ENCODE measurements at regions not wholly inside any gene's neighbourhood (a gene's known extent, or its start where the extent isn't known, plus 50 kb on each side); places are given as distances from the start of the nearest gene placed in this dataset.
"Not testable (repeated sequence)": the region's sequence is repeated elsewhere in the genome, so short reads cannot be mapped to it uniquely, and the experiment has no call there.

- Mint-ChIP-seq H3K4me3 (no peak overlapping the region), H3K4me1 (no peaks in the 10 kb centered on the region), H3K27ac (no peak overlapping the region), H3K27me3 (ENCODE audit: low read depth in 2 of 2) (no peaks in the 10 kb centered on the region), H3K9me3 (peaks cover 8% of the 10 kb centered on the region in 2 donors), H3K36me3 (no peaks in the 10 kb centered on the region)
- Histone ChIP-seq H3K36me3 (ENCODE audit: control insufficient read depth, insufficient read depth, low read length) (no peaks in the 10 kb centered on the region), H3K9me3 (ENCODE audit: control insufficient read depth, insufficient read depth, low read length) (no peaks in the 10 kb centered on the region), H3K4me1 (ENCODE audit: control insufficient read depth, insufficient read depth, low read length) (no peaks in the 10 kb centered on the region), H3K4me3 (ENCODE audit: low read length) (no peak overlapping the region), H3K27me3 (ENCODE audit: control insufficient read depth, insufficient read depth, low read length) (no peaks in the 10 kb centered on the region), H3K27ac (ENCODE audit: low read length) (no peak overlapping the region)
- 90% methylated on average over 2 of the region's 2 CpGs for WGBS (ENCODE audit: insufficient coverage)
- no peak for ATAC-seq
- intact Hi-C loops (cut with micrococcal nuclease) = no loop called here
- DNase-seq = no peak
- TF ChIP-seq, protein P1, sequence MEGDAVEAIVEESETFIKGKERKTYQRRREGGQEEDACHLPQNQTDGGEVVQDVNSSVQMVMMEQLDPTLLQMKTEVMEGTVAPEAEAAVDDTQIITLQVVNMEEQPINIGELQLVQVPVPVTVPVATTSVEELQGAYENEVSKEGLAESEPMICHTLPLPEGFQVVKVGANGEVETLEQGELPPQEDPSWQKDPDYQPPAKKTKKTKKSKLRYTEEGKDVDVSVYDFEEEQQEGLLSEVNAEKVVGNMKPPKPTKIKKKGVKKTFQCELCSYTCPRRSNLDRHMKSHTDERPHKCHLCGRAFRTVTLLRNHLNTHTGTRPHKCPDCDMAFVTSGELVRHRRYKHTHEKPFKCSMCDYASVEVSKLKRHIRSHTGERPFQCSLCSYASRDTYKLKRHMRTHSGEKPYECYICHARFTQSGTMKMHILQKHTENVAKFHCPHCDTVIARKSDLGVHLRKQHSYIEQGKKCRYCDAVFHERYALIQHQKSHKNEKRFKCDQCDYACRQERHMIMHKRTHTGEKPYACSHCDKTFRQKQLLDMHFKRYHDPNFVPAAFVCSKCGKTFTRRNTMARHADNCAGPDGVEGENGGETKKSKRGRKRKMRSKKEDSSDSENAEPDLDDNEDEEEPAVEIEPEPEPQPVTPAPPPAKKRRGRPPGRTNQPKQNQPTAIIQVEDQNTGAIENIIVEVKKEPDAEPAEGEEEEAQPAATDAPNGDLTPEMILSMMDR (IDR thresholded peaks at IDR 0.05) = no peak
Observed at GRCh38 chr5:92674321-92674720, 906.7 kb downstream of the NR2F1-AS1 start.

GRCh38 chr5:92665506-92665905 is 915.5 kb downstream of the NR2F1-AS1 start:
- TF ChIP-seq, protein P1 (IDR thresholded peaks at IDR 0.05) = no peak
- no peak overlapping the region for H3K4me3 ChIP-seq (ENCODE audit: low read length)
- peaks cover 18 to 19% of the 10 kb centered on the region in 2 donors for H3K9me3 Mint-ChIP-seq
- H3K4me3 Mint-ChIP-seq = no peak overlapping the region
- DNase-seq = no peak
- ATAC-seq = no peak
- WGBS (ENCODE audit: insufficient coverage) = 90% methylated on average over 1 of the region's 1 CpG
- H3K36me3 Mint-ChIP-seq = no peaks in the 10 kb centered on the region
- H3K9me3 ChIP-seq (ENCODE audit: control insufficient read depth, insufficient read depth, low read length) = no peaks in the 10 kb centered on the region
- no peak overlapping the region for H3K27ac Mint-ChIP-seq
- H3K27me3 Mint-ChIP-seq (ENCODE audit: low read depth in 2 of 2) = no peaks in the 10 kb centered on the region
- H3K27ac ChIP-seq (ENCODE audit: low read length) = no peak overlapping the region
- H3K36me3 ChIP-seq (ENCODE audit: control insufficient read depth, insufficient read depth, low read length) = no peaks in the 10 kb centered on the region
- H3K4me1 ChIP-seq (ENCODE audit: control insufficient read depth, insufficient read depth, low read length) = no peaks in the 10 kb centered on the region
- intact Hi-C loops (cut with micrococcal nuclease) = no loop called here
- H3K27me3 ChIP-seq (ENCODE audit: control insufficient read depth, insufficient read depth, low read length) = no peaks in the 10 kb centered on the region
- no peaks in the 10 kb centered on the region for H3K4me1 Mint-ChIP-seq

DNA sequence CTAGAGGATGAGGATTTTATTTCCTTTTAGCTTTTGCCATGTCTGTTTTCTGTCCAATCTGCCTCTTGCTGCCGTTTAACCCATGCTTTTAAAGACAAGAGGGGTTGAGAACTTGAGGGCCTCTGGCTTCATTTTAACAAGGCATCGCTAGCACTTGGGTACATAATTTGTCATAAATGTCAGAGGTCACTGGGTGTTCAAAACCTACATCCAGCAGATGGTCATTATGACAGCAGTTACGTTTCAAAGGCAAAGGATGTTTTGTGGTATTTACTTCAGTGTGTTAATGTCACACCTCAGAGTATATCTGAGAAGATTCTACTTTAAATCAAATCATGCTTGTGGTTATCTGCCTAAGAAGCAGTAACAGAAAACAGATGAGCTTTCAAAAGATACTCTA is 918.3 kb downstream of the NR2F1-AS1 start:
- Histone ChIP-seq H3K4me3 (ENCODE audit: low read length) (no peak overlapping the region), H3K27me3 (ENCODE audit: control insufficient read depth, insufficient read depth, low read length) (no peaks in the 10 kb centered on the region), H3K27ac (ENCODE audit: low read length) (no peak overlapping the region), H3K36me3 (ENCODE audit: control insufficient read depth, insufficient read depth, low read length) (no peaks in the 10 kb centered on the region), H3K4me1 (ENCODE audit: control insufficient read depth, insufficient read depth, low read length) (no peaks in the 10 kb centered on the region), H3K9me3 (ENCODE audit: control insufficient read depth, insufficient read depth, low read length) (no peaks in the 10 kb centered on the region)
- ATAC-seq = no peak
- no peaks in the 10 kb centered on the region for H3K27me3 Mint-ChIP-seq (ENCODE audit: low read depth in 2 of 2)
- peaks cover 5% of the 10 kb centered on the region for H3K36me3 Mint-ChIP-seq
- H3K27ac Mint-ChIP-seq = no peak overlapping the region
- no peak for DNase-seq
- peaks cover 25 to 26% of the 10 kb centered on the region in 2 donors for H3K9me3 Mint-ChIP-seq
- no peaks in the 10 kb centered on the region for H3K4me1 Mint-ChIP-seq
- intact Hi-C loops (cut with micrococcal nuclease) = no loop called here
- WGBS (ENCODE audit: insufficient coverage) = 69% methylated on average over 2 of the region's 3 CpGs
- H3K4me3 Mint-ChIP-seq = no peak overlapping the region
- TF ChIP-seq, protein P1 (IDR thresholded peaks at IDR 0.05) = no peak

DNA sequence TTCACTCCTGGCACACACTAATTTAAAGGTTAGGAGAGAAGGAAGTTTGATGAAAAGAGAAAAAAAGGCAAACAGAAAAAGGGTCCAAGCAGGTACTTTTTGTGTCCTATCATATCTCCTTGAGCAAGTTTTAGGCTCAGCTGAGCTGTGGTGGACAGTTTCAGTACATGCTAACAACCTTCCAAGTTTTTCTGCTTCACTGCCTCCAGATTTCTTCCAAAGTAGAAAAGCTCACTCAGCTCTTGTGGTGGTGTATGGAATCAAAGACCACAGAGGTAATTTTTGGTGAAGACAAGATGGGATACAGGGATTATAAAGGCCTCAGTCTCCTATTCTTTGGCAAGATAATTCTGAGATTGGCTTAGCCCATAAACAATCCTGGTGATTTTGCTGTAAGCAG is 921.8 kb downstream of the NR2F1-AS1 start:
- Mint-ChIP-seq H3K4me1 (no peaks in the 10 kb centered on the region), H3K27ac (no peak overlapping the region), H3K4me3 (no peak overlapping the region), H3K27me3 (ENCODE audit: low read depth in 2 of 2) (no peaks in the 10 kb centered on the region), H3K36me3 (peaks cover 5% of the 10 kb centered on the region), H3K9me3 (peaks cover 20 to 30% of the 10 kb centered on the region in 2 donors)
- intact Hi-C loops (cut with micrococcal nuclease) = no loop called here
- Histone ChIP-seq H3K4me1 (ENCODE audit: control insufficient read depth, insufficient read depth, low read length) (no peaks in the 10 kb centered on the region), H3K27me3 (ENCODE audit: control insufficient read depth, insufficient read depth, low read length) (no peaks in the 10 kb centered on the region), H3K27ac (ENCODE audit: low read length) (no peak overlapping the region), H3K4me3 (ENCODE audit: low read length) (no peak overlapping the region), H3K9me3 (ENCODE audit: control insufficient read depth, insufficient read depth, low read length) (no peaks in the 10 kb centered on the region), H3K36me3 (ENCODE audit: control insufficient read depth, insufficient read depth, low read length) (no peaks in the 10 kb centered on the region)
- ATAC-seq = no peak
- no peak for DNase-seq
- TF ChIP-seq, protein P1 (IDR thresholded peaks at IDR 0.05) = no peak

DNA sequence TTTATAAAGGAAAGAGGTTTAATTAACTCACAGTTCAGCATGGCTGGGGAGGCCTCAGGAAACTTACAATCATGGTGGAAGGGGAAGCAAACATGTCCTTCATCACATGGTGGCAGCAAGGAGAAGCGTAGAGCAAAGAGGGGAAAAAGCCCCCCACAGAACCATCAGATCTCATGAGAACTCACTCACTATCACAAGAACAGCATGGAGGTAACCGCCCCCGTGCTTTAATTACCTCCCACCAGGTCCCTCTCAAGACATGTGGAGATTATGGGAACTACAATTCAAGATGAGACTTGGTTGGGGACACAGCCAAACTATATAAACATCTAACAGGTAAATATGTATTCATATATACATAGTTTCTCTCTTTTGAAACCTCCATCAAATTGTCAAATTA is 926.4 kb downstream of the NR2F1-AS1 start:
- H3K36me3 Mint-ChIP-seq; H3K4me1 ChIP-seq (ENCODE audit: control insufficient read depth, insufficient read depth, low read length); H3K4me1 Mint-ChIP-seq; H3K27ac Mint-ChIP-seq; ATAC-seq; H3K4me3 Mint-ChIP-seq; H3K27ac ChIP-seq (ENCODE audit: low read length); H3K36me3 ChIP-seq (ENCODE audit: control insufficient read depth, insufficient read depth, low read length); H3K4me3 ChIP-seq (ENCODE audit: low read length); H3K27me3 Mint-ChIP-seq (ENCODE audit: low read depth in 2 of 2); H3K9me3 ChIP-seq (ENCODE audit: control insufficient read depth, insufficient read depth, low read length); intact Hi-C loops (cut with micrococcal nuclease); H3K27me3 ChIP-seq (ENCODE audit: control insufficient read depth, insufficient read depth, low read length); DNase-seq: not testable (repeated sequence)
- WGBS (ENCODE audit: insufficient coverage) = 100% methylated on average over 1 of the region's 3 CpGs
- H3K9me3 Mint-ChIP-seq = peaks cover 14 to 26% of the 10 kb centered on the region in 2 donors
